ENCODE measurements at regions not wholly inside any gene's neighbourhood (a gene's known extent, or its start where the extent isn't known, plus 50 kb on each side); places are given as distances from the start of the nearest gene placed in this dataset.

DNA sequence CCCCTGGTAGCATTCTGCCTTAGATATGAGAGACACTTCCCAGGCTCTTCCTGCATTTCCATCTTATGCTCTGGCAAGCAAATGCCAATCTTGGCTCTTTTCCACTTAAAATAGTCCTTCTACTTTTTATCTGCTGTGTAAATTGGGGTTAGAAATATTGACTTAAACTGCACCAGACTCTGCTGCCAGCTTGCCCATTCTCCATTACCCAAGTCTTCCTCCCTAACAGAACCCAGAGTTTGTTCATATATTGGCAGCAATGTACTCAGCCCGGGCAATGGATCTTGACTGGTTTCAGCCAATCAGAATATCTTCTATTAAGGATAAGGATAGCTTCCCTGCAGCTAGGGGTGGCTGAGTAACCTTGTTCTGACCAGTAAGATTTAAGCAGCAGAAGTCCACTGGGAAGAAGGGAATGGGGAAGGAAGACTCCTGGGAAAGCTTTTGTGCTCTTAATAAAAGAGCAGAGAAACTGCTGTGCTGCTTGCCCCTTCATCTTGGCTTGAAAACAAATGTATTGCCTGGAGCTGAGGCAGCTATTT is 177.1 kb downstream of the KCNRG start:
- Histone ChIP-seq H3K36me3 (ENCODE audit: control insufficient read depth, insufficient read depth, low read length) (no peaks in the 10 kb centered on the region), H3K4me1 (ENCODE audit: control insufficient read depth, insufficient read depth, low read length) (no peaks in the 10 kb centered on the region), H3K9ac (ENCODE audit: low read depth, low read length) (no peak overlapping the region), H3K9me3 (ENCODE audit: control insufficient read depth, insufficient read depth, low read length) (no peaks in the 10 kb centered on the region), H3K27me3 (ENCODE audit: control insufficient read depth, insufficient read depth, low read length) (no peaks in the 10 kb centered on the region), H3K4me3 (ENCODE audit: low read depth, low read length) (no peak overlapping the region)

- Histone ChIP-seq H3K4me1 (ENCODE audit: control insufficient read depth, insufficient read depth, low read length) (no peaks in the 10 kb centered on the region), H3K4me3 (ENCODE audit: low read depth, low read length) (no peak overlapping the region), H3K9me3 (ENCODE audit: control insufficient read depth, insufficient read depth, low read length) (no peaks in the 10 kb centered on the region), H3K9ac (ENCODE audit: low read depth, low read length) (no peak overlapping the region), H3K36me3 (ENCODE audit: control insufficient read depth, insufficient read depth, low read length) (no peaks in the 10 kb centered on the region), H3K27me3 (ENCODE audit: control insufficient read depth, insufficient read depth, low read length) (no peaks in the 10 kb centered on the region)
Observed at GRCh38 chr13:50195045-50195444, 179.8 kb downstream of the KCNRG start.

DNA sequence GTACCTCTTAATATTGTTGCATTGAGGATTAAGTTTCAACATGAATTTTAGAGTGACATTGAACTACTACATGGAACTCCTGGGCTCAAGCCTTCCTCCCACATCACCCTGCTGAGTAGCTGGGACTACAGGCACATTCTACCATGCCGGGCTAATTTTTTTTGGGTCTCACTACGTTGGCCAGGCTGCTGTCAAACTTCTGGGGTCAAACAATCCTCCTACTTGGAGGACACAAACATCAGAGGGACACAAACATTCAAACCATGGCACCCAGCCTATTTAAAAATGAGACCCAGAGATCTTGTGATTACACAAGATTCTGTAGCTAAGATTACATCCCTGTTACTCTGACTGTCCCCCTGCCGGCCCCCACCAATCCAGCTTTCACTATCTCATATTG is 180.9 kb downstream of the KCNRG start:
- Histone ChIP-seq H3K4me3 (ENCODE audit: low read depth, low read length) (no peak overlapping the region), H3K36me3 (ENCODE audit: control insufficient read depth, insufficient read depth, low read length) (no peaks in the 10 kb centered on the region), H3K9me3 (ENCODE audit: control insufficient read depth, insufficient read depth, low read length) (no peaks in the 10 kb centered on the region), H3K27me3 (ENCODE audit: control insufficient read depth, insufficient read depth, low read length) (no peaks in the 10 kb centered on the region), H3K9ac (ENCODE audit: low read depth, low read length) (no peak overlapping the region), H3K4me1 (ENCODE audit: control insufficient read depth, insufficient read depth, low read length) (no peaks in the 10 kb centered on the region)

DNA sequence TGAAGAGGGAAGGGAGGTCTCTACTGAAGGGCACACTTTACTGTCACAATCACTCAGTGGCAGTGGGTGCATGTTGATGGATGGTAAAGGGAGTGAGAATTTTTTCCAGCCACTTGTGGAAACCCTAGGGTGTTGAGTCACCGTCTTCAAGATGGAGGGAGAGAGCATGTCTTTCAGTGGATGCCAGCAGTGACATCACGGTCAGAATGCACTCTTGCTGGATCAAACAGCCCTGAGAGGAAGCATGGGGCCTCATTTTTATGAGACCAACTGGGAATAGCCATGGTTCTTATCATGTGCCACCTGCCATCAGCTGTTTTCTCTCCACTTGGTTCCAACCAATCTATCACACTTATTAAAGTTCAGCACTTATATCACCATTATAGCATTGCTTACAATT is 182.5 kb downstream of the KCNRG start:
- H3K9ac ChIP-seq (ENCODE audit: low read depth, low read length): no peak overlapping the region
- H3K27me3 ChIP-seq (ENCODE audit: control insufficient read depth, insufficient read depth, low read length): no peaks in the 10 kb centered on the region
- no peak overlapping the region for H3K4me3 ChIP-seq (ENCODE audit: low read depth, low read length)
- H3K9me3 ChIP-seq (ENCODE audit: control insufficient read depth, insufficient read depth, low read length): no peaks in the 10 kb centered on the region
- H3K36me3 ChIP-seq (ENCODE audit: control insufficient read depth, insufficient read depth, low read length): no peaks in the 10 kb centered on the region
- no peaks in the 10 kb centered on the region for H3K4me1 ChIP-seq (ENCODE audit: control insufficient read depth, insufficient read depth, low read length)

DNA sequence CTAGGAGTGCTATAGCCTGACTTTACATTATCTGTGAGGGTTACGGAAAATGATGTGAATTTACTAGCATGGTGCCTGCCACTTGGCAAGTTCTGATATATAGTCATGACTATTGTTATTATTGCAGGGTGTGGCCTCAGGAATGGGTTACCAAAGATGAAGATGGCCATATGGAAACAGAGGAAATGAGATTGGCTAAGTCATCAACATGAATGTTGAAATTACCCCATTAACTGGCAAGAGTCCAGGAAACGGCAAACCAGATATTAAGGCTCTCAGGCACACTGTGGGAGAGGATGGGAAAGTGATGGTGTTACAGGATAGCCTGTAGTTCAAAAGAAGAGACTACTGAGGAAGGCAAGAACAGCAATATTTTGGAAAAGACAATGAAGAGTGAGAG is 183.3 kb downstream of the KCNRG start:
- Histone ChIP-seq H3K4me1 (ENCODE audit: control insufficient read depth, insufficient read depth, low read length) (no peaks in the 10 kb centered on the region), H3K27me3 (ENCODE audit: control insufficient read depth, insufficient read depth, low read length) (no peaks in the 10 kb centered on the region), H3K9me3 (ENCODE audit: control insufficient read depth, insufficient read depth, low read length) (no peaks in the 10 kb centered on the region), H3K9ac (ENCODE audit: low read depth, low read length) (no peak overlapping the region), H3K36me3 (ENCODE audit: control insufficient read depth, insufficient read depth, low read length) (no peaks in the 10 kb centered on the region), H3K4me3 (ENCODE audit: low read depth, low read length) (no peak overlapping the region)

DNA sequence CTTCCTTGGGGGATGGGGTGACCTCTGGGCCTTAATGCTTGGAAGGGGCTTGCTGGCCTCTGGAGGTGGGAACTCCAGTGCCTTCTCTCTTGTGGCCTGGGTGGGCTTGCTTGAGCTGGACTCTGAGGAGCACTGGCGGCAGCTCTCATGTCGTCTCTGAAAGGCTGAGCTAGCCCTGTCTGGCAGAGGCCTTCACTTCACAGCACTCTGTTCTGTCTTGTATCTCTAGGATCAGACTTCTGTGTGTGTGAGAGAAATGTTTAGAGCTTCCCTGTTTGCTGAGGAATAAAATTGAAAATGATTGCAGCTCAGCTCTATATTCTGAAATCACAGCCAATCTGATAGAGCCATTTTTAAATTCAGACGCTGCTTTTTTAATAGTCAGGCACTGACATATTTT is 185.3 kb downstream of the KCNRG start:
- no peaks in the 10 kb centered on the region for H3K36me3 ChIP-seq (ENCODE audit: control insufficient read depth, insufficient read depth, low read length)
- H3K4me1 ChIP-seq (ENCODE audit: control insufficient read depth, insufficient read depth, low read length): peaks cover 3% of the 10 kb centered on the region
- no peaks in the 10 kb centered on the region for H3K9me3 ChIP-seq (ENCODE audit: control insufficient read depth, insufficient read depth, low read length)
- H3K27me3 ChIP-seq (ENCODE audit: control insufficient read depth, insufficient read depth, low read length): no peaks in the 10 kb centered on the region
- no peak overlapping the region for H3K9ac ChIP-seq (ENCODE audit: low read depth, low read length)
- no peak overlapping the region for H3K4me3 ChIP-seq (ENCODE audit: low read depth, low read length)

DNA sequence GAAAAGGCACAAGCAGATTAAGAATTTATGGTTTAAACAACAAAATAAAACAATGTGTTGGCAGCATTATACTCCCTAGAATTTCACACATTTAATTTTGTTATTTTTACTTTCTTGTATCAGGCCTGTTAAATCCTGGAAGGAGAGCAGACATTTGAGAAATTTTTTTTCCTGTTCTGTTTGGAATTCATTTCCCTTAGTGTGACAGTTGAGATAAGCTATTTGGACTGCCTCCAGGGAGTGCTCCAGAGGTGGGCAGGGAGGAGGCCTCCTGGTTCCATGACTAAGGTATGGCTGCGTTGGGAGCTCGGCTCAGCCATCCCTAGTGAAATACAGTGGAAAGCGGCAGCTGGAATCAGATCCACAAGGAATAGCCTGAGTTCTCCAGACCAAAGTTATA is 185.7 kb downstream of the KCNRG start:
- H3K27me3 ChIP-seq (ENCODE audit: control insufficient read depth, insufficient read depth, low read length): no peaks in the 10 kb centered on the region
- no peaks in the 10 kb centered on the region for H3K36me3 ChIP-seq (ENCODE audit: control insufficient read depth, insufficient read depth, low read length)
- peaks cover 3% of the 10 kb centered on the region for H3K4me1 ChIP-seq (ENCODE audit: control insufficient read depth, insufficient read depth, low read length)
- H3K9me3 ChIP-seq (ENCODE audit: control insufficient read depth, insufficient read depth, low read length): no peaks in the 10 kb centered on the region
- H3K4me3 ChIP-seq (ENCODE audit: low read depth, low read length): no peak overlapping the region
- H3K9ac ChIP-seq (ENCODE audit: low read depth, low read length): no peak overlapping the region

- Histone ChIP-seq H3K36me3 (ENCODE audit: control insufficient read depth, insufficient read depth, low read length) (no peaks in the 10 kb centered on the region), H3K4me1 (ENCODE audit: control insufficient read depth, insufficient read depth, low read length) (peaks cover 3% of the 10 kb centered on the region), H3K9ac (ENCODE audit: low read depth, low read length) (no peak overlapping the region), H3K27me3 (ENCODE audit: control insufficient read depth, insufficient read depth, low read length) (no peaks in the 10 kb centered on the region), H3K9me3 (ENCODE audit: control insufficient read depth, insufficient read depth, low read length) (no peaks in the 10 kb centered on the region), H3K4me3 (ENCODE audit: low read depth, low read length) (no peak overlapping the region)
Observed at GRCh38 chr13:50202485-50202884, 187.2 kb downstream of the KCNRG start.

- H3K9ac ChIP-seq (ENCODE audit: low read depth, low read length): no peak overlapping the region
- peaks cover 4% of the 10 kb centered on the region for H3K4me1 ChIP-seq (ENCODE audit: control insufficient read depth, insufficient read depth, low read length)
- H3K27me3 ChIP-seq (ENCODE audit: control insufficient read depth, insufficient read depth, low read length): no peaks in the 10 kb centered on the region
- H3K9me3 ChIP-seq (ENCODE audit: control insufficient read depth, insufficient read depth, low read length): no peaks in the 10 kb centered on the region
- no peaks in the 10 kb centered on the region for H3K36me3 ChIP-seq (ENCODE audit: control insufficient read depth, insufficient read depth, low read length)
- no peak overlapping the region for H3K4me3 ChIP-seq (ENCODE audit: low read depth, low read length)
Observed at GRCh38 chr13:50203256-50203941, 188.2 kb downstream of the KCNRG start.

DNA sequence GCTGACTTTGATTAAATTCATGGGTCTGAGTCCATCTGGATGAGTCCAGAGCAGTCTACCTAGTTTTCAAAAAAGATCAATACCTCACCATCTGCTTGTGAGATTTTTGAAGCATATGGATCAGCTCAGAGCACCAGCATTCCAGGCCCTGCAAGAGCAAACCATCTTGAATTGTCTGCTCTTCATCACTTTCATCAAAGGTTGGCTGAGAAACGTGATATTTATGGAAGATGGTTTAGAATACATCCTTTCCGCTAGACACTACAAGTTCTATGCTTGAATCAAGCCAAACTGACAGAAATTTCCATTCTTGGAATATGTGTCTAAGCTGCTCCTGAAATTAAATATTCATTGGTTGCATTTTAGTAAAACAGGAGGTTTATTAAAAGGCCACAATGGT is 190.3 kb downstream of the KCNRG start:
- peaks cover 17% of the 10 kb centered on the region for H3K4me1 ChIP-seq (ENCODE audit: control insufficient read depth, insufficient read depth, low read length)
- H3K27me3 ChIP-seq (ENCODE audit: control insufficient read depth, insufficient read depth, low read length): no peaks in the 10 kb centered on the region
- no peaks in the 10 kb centered on the region for H3K9me3 ChIP-seq (ENCODE audit: control insufficient read depth, insufficient read depth, low read length)
- H3K9ac ChIP-seq (ENCODE audit: low read depth, low read length): no peak overlapping the region
- H3K36me3 ChIP-seq (ENCODE audit: control insufficient read depth, insufficient read depth, low read length): no peaks in the 10 kb centered on the region
- H3K4me3 ChIP-seq (ENCODE audit: low read depth, low read length): no peak overlapping the region

- Histone ChIP-seq H3K36me3 (ENCODE audit: control insufficient read depth, insufficient read depth, low read length) (no peaks in the 10 kb centered on the region), H3K9ac (ENCODE audit: low read depth, low read length) (peak overlapping the region; percentile 49), H3K4me1 (ENCODE audit: control insufficient read depth, insufficient read depth, low read length) (peaks cover 14% of the 10 kb centered on the region), H3K4me3 (ENCODE audit: low read depth, low read length) (no peak overlapping the region), H3K27me3 (ENCODE audit: control insufficient read depth, insufficient read depth, low read length) (no peaks in the 10 kb centered on the region), H3K9me3 (ENCODE audit: control insufficient read depth, insufficient read depth, low read length) (no peaks in the 10 kb centered on the region)
Observed at GRCh38 chr13:50208826-50209335, 193.6 kb downstream of the KCNRG start.

DNA sequence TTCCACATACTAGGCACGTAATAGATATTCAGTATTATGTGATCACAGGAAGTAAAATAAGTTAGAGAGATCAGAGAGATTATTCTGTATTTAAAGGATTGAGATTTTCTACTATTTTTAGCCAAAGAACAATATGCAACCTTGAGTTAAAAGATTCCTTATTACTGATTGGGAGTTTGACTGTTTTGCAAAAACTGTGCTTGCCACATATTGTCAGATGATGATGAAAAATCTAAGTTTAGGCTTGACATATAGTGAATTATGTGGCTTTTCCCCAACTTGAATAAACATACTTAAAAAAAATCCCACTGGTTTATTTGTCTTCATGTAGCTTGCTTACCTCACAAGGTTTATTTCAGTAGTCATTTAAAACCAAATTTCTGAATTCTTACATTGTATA is 194.4 kb downstream of the KCNRG start:
- H3K9me3 ChIP-seq (ENCODE audit: control insufficient read depth, insufficient read depth, low read length): no peaks in the 10 kb centered on the region
- H3K4me1 ChIP-seq (ENCODE audit: control insufficient read depth, insufficient read depth, low read length): peaks cover 14% of the 10 kb centered on the region
- no peaks in the 10 kb centered on the region for H3K27me3 ChIP-seq (ENCODE audit: control insufficient read depth, insufficient read depth, low read length)
- H3K9ac ChIP-seq (ENCODE audit: low read depth, low read length): no peak overlapping the region
- H3K36me3 ChIP-seq (ENCODE audit: control insufficient read depth, insufficient read depth, low read length): no peaks in the 10 kb centered on the region
- H3K4me3 ChIP-seq (ENCODE audit: low read depth, low read length): no peak overlapping the region

All from iPS-15b (cell line).